HG03175 (cell line): ENCODE measurements at regions not wholly inside any gene's neighbourhood (a gene's known extent, or its start where the extent isn't known, plus 50 kb on each side); places are given as distances from the start of the nearest gene placed in this dataset.

ENCODE experiments used
- ATAC-seq: cut with Tn5 transposase; IDR thresholded peaks from one replicate; pipeline ENCODE4 v1.9.1; 2021; ENCODE audit warnings: mild to moderate bottlenecking, moderate library complexity; ENCODE audit not compliant: unreplicated experiment

- no peak for ATAC-seq
These were observed 1209.7 kb upstream of the PCDH20 start for GRCh38 chr13:62625214-62625881.

DNA sequence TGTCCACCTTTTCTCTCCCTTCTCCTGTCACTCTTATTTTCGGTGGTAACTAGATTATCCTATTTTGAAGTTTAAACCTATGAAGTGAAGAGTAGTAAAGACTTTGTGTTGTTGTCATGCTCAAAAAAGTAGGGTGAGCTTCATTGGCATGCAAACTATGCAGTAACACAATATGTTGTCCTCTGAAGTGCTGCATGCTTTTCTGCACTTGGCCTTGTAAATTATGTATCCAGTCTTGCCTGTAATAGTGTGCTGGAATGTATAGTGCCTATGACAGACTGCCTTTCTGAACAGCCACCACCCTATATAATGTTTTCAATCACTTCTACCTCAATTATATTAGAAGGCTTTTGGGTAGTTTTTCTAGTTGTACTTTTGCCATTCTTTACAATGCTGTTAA, 1198.2 kb upstream of the PCDH20 start:
- no peak for ATAC-seq

- no peak for ATAC-seq
These were observed 1195.7 kb upstream of the PCDH20 start for GRCh38 chr13:62611343-62611742.

- ATAC-seq: no peak
These were observed 1183.1 kb upstream of the PCDH20 start for GRCh38 chr13:62598708-62599107.

DNA sequence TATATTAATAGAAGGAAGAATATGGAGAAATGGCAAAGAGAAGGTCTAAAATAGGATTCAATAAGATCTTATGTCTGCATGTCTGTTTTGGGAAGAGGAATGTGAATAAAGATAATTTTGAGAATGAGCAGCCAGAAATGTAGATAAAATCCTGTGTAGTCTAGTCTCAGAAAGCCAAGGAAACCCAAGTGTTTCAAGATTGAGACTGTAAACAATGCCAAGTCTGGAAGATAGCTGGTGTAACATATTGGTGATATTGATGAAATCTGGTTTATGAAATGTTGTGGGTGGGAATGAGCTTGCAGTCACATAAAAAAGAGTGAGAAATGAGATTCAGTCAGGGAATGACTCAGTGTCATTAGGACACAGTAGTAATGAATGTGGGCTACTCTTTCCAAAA, 1180.3 kb upstream of the PCDH20 start:
- ATAC-seq: no peak

- no peak for ATAC-seq
These were observed 1178.2 kb upstream of the PCDH20 start for GRCh38 chr13:62593804-62594203.

DNA sequence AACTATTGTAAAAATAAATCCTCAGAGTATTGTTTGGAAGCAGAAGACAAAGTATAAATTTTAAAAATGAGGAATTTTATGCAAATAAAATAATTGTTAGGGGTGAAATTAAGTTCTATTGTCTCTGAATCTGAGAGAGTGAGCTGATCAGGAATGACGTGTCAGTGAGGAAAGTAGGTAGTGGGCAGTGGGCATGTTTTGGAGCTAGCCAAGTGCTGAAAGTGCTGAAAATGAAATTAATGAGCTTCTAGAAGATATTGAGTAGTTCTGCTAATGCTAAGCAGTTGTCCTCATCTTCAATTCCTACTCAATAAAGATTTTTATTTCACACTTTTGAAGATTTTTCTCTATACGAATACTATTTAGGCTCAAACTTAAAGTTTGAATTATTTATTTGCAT, 1167.8 kb upstream of the PCDH20 start:
- ATAC-seq: no peak

- no peak for ATAC-seq
These were observed 1162.8 kb upstream of the PCDH20 start for GRCh38 chr13:62578402-62578801.

- ATAC-seq: no peak
These were observed 1149.1 kb upstream of the PCDH20 start for GRCh38 chr13:62564770-62565169.

GRCh38 chr13:62563251-62563650, 1147.6 kb upstream of the PCDH20 start:
- ATAC-seq: no peak

- ATAC-seq: no peak
These were observed 1141.3 kb upstream of the PCDH20 start for GRCh38 chr13:62556978-62557377.

GRCh38 chr13:62551588-62551987, 1135.9 kb upstream of the PCDH20 start:
- no peak for ATAC-seq

GRCh38 chr13:62544928-62545327, 1129.3 kb upstream of the PCDH20 start:
- ATAC-seq: no peak

- no peak for ATAC-seq
These were observed 1121.9 kb upstream of the PCDH20 start for GRCh38 chr13:62537593-62537992.

DNA sequence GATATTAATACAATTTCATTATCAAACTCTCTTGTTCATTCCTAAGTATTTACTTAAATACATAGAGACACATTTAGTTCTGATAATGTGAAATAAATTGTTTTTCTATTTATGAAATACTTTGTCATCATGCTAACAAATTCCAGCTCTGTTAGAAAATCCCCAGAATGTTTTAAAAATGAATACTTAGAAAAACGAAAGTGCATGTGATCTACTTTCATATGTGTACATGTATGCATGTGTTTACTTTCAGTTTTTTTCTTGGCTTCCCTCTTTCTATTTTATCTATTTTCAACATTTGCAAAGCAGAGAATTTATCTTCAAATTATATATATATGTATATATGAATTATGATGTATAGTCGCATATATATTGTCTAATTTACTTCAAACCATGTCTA, 1110.0 kb upstream of the PCDH20 start:
- no peak for ATAC-seq

- no peak for ATAC-seq
These were observed 1108.8 kb upstream of the PCDH20 start for GRCh38 chr13:62524498-62524897.

DNA sequence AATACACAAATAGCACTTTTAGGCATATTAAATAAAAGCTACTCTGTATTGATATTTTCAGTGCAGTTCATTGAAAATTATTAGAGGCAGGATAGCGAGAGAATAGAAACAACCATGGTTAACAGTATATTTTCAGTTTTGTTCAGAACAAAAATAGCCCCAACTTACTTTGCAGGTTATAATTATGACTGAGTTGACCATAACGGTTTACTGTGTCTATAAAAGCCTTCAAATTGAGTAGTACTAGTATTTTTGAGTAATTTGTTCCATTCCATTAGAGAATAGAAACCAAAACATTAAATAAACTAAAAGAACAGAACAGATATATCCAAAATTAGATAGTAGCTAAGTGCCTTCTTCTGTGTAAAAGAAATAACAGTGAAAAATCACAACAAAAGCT, 1108.4 kb upstream of the PCDH20 start:
- ATAC-seq: peak; percentile 81

DNA sequence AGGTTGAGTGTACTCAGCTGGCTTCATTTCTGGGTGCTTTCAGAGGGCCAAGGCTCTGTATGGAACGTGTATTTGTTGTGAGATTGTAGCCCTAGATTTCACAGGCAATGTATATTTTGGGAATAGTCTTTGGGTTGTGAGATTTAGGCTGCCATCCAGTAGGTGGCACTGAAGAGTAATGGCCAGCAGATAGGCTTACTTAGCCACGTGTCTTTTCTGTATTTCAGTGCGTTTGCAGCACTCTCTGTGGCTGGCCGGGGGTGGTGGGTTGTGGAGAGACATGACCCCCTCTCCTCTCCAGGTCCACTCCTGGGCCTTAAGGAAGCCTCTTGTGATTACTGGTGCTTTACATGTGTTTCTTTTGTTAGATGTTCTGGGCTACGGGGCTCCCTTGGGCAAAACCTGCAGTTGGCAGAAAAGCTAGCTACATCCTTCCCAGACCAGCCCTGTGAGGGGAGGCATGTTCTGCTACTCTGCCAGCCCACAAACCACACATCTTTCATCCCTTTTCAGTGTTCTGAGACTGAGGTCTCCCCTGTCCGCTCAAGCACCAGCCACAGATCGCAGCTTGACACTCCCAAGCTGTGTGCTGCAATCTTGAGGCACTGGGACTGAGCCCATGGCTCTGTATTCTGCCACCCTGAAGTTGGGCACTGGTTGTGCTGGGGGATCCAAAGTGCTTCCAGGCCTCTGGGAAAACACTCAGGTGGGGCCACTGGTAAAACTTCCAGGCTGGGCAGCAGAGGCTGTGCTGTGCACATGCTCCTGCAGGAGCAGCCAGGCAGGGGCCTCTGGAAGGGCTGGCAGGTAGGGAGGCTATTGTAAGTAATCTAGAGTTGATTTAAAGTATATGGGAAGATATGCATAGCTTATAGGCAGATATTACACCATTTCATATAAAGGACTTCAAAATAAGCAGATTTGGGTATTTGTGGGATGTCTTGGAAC, 1096.8 kb upstream of the PCDH20 start:
- peak; percentile 97 for ATAC-seq

- no peak for ATAC-seq
These were observed 1095.4 kb upstream of the PCDH20 start for GRCh38 chr13:62510906-62511655.

DNA sequence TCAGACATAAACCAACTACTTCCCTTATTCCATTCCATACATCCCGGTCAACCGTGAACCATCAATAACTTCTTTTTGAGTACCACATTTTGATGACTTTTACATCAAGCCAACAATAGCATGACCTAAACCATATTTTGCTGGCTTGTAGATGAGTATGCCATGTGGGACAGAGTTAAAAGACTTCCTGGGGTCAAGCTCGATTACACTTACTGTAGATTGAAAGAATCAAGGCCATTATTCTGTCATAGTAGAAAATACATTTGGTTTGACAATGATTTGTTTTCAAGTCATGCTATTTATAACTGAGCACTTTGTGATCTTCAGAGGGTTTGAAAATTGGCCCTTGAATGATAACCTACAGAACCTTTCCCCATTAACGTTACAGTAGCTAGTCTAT, 1086.9 kb upstream of the PCDH20 start:
- ATAC-seq: no peak

DNA sequence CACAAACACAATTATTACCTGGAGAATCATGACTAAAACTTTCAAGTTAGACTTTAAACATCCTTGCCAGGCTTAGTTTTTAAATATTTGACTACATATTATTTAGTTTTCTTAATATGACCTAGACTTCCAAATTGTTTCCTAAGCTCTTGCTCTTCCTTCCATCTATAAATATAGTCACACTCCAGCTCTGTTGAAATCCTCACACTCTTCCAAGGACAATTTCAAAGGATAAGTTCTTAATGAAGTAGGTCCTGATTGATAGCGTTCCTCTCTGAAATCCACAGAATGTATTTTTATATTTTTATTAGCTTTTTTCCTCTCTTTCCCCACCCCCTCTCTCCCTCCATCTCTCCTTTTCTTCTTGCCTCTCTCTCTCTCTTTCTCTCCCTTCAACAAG, 1074.1 kb upstream of the PCDH20 start:
- ATAC-seq: no peak

GRCh38 chr13:62483774-62484173, 1068.1 kb upstream of the PCDH20 start:
- no peak for ATAC-seq
